GM12875 (cell line): ENCODE measurements at regions not wholly inside any gene's neighbourhood (a gene's known extent, or its start where the extent isn't known, plus 50 kb on each side); places are given as distances from the start of the nearest gene placed in this dataset.

Experiments used
- H3K4me3 ChIP-seq: one replicate; pipeline ENCODE4 v1.5.1; 2011; ENCODE audit warnings: low read depth, low read length, control low read depth
- TF ChIP-seq, protein P1 (sequence below): IDR thresholded peaks from 2 replicates; pipeline ENCODE4 v1.5.1; 2011; ENCODE audit warnings: low read depth, mild to moderate bottlenecking, control low read depth, inconsistent platforms, low read length, moderate library complexity, borderline replicate concordance; ENCODE audit not compliant: insufficient read depth

DNA sequence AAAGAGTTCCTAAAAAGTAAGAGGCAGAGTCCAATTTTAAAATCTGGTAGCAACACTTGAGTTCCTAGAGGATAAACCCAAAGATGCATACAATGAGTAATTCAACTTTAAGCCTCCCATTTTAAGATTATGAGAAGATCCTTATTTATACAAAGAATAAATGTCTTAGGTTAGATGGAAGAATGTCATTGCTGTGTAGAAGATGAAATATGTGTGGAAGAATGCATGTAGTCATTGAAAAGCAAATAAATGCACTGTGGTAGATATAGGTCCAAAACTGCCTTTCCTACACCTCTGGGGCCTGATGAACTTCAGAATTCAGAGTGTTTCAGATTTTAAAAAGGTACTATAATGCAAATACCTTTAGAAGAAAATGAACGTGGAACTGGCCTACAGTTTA lies 58.7 kb upstream of the LRP1B start:
- TF ChIP-seq, protein P1, sequence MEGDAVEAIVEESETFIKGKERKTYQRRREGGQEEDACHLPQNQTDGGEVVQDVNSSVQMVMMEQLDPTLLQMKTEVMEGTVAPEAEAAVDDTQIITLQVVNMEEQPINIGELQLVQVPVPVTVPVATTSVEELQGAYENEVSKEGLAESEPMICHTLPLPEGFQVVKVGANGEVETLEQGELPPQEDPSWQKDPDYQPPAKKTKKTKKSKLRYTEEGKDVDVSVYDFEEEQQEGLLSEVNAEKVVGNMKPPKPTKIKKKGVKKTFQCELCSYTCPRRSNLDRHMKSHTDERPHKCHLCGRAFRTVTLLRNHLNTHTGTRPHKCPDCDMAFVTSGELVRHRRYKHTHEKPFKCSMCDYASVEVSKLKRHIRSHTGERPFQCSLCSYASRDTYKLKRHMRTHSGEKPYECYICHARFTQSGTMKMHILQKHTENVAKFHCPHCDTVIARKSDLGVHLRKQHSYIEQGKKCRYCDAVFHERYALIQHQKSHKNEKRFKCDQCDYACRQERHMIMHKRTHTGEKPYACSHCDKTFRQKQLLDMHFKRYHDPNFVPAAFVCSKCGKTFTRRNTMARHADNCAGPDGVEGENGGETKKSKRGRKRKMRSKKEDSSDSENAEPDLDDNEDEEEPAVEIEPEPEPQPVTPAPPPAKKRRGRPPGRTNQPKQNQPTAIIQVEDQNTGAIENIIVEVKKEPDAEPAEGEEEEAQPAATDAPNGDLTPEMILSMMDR: no peak
- H3K4me3 ChIP-seq: no peak overlapping the region

DNA sequence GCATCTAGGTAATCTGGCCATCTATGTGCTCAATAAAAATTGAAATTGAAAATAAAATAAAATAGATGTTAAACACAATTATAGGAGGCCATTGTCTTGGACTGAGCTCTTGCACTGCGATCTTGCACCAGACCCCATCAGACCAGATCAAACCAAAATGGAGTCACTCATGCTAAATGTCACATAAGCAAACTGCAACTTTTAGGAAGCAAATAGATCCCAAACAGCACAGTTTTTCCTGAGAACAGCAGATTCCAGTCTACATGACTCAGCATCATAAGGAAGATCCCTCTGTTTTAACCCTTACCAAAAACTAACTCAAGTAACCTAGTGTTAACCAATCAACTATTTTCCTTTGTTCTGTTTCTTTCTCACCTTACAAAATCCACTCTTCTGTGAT lies 57.7 kb upstream of the LRP1B start:
- TF ChIP-seq, protein P1: no peak
- H3K4me3 ChIP-seq: no peak overlapping the region

DNA sequence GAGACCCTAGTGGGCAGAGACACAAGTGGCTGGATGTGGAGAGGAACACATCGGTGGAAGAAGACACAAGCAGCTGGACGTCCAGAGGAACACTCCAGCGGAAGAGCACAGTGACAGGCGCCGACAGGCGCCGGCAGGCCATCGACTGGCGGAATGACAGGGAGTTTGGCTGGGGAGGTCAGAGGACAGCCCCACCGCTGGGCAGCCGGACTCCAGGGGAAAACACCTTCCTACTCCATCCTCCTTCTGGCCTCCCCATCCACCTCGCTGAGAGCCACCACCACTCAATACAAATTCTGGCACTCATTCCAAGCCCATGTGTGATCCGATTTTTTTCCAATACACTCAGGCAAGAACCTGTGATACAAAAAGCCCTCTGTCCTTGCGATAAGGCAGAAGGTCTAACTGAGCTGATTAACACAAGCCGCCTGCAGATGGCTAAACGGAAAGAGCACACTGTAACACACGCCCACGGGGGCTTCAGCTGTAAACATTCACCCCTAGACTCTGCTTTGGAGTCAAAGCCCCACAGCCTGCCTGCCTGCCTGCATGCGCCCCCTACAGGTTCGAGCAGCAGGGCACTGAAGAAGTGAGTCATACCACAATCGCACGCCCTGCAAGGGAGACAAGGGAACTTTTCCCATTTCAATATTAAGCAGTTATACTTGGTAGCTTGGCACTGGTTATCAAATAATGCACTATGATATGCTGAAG lies 50.2 kb upstream of the LRP1B start:
- TF ChIP-seq, protein P1: peak; percentile 66
- H3K4me3 ChIP-seq: no peak overlapping the region
